Mesendoderm (in vitro differentiated cells): ENCODE measurements at regions not wholly inside any gene's neighbourhood (a gene's known extent, or its start where the extent isn't known, plus 50 kb on each side); places are given as distances from the start of the nearest gene placed in this dataset.

ENCODE experiments used
- DNase-seq: peaks from one replicate; pipeline ENCODE4 v3.0.0; 2013
- H2AK5ac ChIP-seq: 2 replicates; pipeline ENCODE4 v1.6.1; 2013; ENCODE audit warnings: low read length, inconsistent platforms
- H2BK120ac ChIP-seq: 2 replicates; pipeline ENCODE4 v1.6.1; 2013; ENCODE audit warnings: low read depth, mild to moderate bottlenecking, low read length, moderate library complexity, mixed read lengths
- H2BK15ac ChIP-seq: replicated peaks from 2 replicates; pipeline ENCODE4 v1.6.1; 2013; ENCODE audit warnings: low read depth, mild to moderate bottlenecking, moderate library complexity
- H2BK5ac ChIP-seq: 2 replicates; pipeline ENCODE4 v1.6.1; 2013; ENCODE audit warnings: low read length, inconsistent platforms
- H3K18ac ChIP-seq: 2 replicates; pipeline ENCODE4 v1.6.1; 2013; ENCODE audit warnings: mild to moderate bottlenecking, low read length, mixed read lengths
- H3K23ac ChIP-seq: one replicate; pipeline ENCODE4 v1.6.1; 2013; ENCODE audit warnings: low read length
- H3K27ac ChIP-seq: 2 replicates; pipeline ENCODE4 v1.5.1; 2013; ENCODE audit warnings: low read depth, mild to moderate bottlenecking, inconsistent platforms, low read length, moderate library complexity
- H3K27me3 ChIP-seq: 2 replicates; pipeline ENCODE4 v1.6.1; 2013; ENCODE audit warnings: low read length, control low read depth, mild to moderate bottlenecking, inconsistent platforms; ENCODE audit not compliant: insufficient read depth, poor library complexity
- H3K36me3 ChIP-seq: 2 replicates; pipeline ENCODE4 v1.6.1; 2013; ENCODE audit warnings: low read length, inconsistent platforms; ENCODE audit not compliant: control insufficient read depth, insufficient read depth
- H3K4ac ChIP-seq: one replicate; pipeline ENCODE4 v1.6.1; 2013; ENCODE audit warnings: low read depth, mild to moderate bottlenecking, low read length, moderate library complexity
- H3K4me1 ChIP-seq: 2 replicates; pipeline ENCODE4 v1.6.1; 2013; ENCODE audit warnings: low read depth, low read length, inconsistent platforms; ENCODE audit not compliant: control insufficient read depth
- H3K4me2 ChIP-seq: 2 replicates; pipeline ENCODE4 v1.6.1; 2013; ENCODE audit warnings: low read length
- H3K4me3 ChIP-seq: 2 replicates; pipeline ENCODE4 v1.5.1; 2013; ENCODE audit warnings: mild to moderate bottlenecking, low read length
- H3K56ac ChIP-seq: one replicate; pipeline ENCODE4 v1.6.1; 2013; ENCODE audit warnings: low read length
- H3K79me1 ChIP-seq: 2 replicates; pipeline ENCODE4 v1.6.1; 2013; ENCODE audit warnings: low read length, inconsistent platforms
- H3K79me2 ChIP-seq: 2 replicates; pipeline ENCODE4 v1.6.1; 2013; ENCODE audit warnings: mild to moderate bottlenecking, low read length; ENCODE audit not compliant: control insufficient read depth, insufficient read depth
- H3K9ac ChIP-seq: 2 replicates; pipeline ENCODE4 v1.6.1; 2013; ENCODE audit warnings: low read length, inconsistent platforms
- H4K5ac ChIP-seq: one replicate; pipeline ENCODE4 v1.6.1; 2013; ENCODE audit warnings: low read length
- H4K8ac ChIP-seq: one replicate; pipeline ENCODE4 v1.6.1; 2013; ENCODE audit warnings: low read depth, mild to moderate bottlenecking, control low read depth, low read length, moderate library complexity
- WGBS: extraction: QIAGEN DNeasy Blood & Tissue Kit; methylation state at CpG from one replicate; pipeline ENCODE4 v1.1.7; 2013; ENCODE audit warnings: low lambda C conversion rate, missing lambda C conversion rate; ENCODE audit not compliant: insufficient coverage; ENCODE audit errors: extremely low coverage; 5-methylcytosine and 5-hydroxymethylcytosine counted together

DNA sequence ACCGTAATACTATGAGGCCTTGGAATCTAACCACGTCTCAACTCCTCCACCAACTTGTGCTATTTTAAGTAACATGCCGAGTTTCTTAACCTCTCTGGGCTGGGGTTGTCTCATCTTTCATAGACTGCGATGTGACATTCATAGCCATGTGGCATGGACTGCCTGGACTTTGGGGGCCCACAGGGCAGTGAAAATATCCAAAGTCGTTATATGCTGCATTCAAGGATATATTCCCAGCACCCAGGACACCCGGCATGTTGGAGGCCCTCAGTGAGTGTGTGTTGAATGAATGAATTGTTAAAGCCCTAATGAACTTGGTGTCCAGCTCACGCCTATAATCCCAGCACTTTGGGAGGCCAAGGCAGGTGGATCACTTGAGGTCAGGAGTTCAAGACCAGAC is 203.1 kb downstream of the CBLN1 start:
- no peak overlapping the region for H4K8ac ChIP-seq
- no peak overlapping the region for H2BK5ac ChIP-seq
- no peaks in the 10 kb centered on the region for H3K79me1 ChIP-seq
- H3K4me3 ChIP-seq, result no peak overlapping the region
- H3K27me3 ChIP-seq, result no peaks in the 10 kb centered on the region
- no peaks in the 10 kb centered on the region for H3K36me3 ChIP-seq
- H3K9ac ChIP-seq, result no peak overlapping the region
- H3K56ac ChIP-seq, result no peak overlapping the region
- H3K4me2 ChIP-seq, result no peak overlapping the region
- no peak overlapping the region for H3K18ac ChIP-seq
- no peak overlapping the region for H2AK5ac ChIP-seq
- no peak overlapping the region for H3K27ac ChIP-seq
- no peak overlapping the region for H3K23ac ChIP-seq
- no peaks in the 10 kb centered on the region for H3K4me1 ChIP-seq
- no peak overlapping the region for H2BK15ac ChIP-seq
- DNase-seq, result no peak
- H3K79me2 ChIP-seq, result no peaks in the 10 kb centered on the region
- no CpG with 5 or more reads among the region's 7 CpGs for WGBS
- no peak overlapping the region for H4K5ac ChIP-seq
- H3K4ac ChIP-seq, result no peak overlapping the region
- no peak overlapping the region for H2BK120ac ChIP-seq

DNA sequence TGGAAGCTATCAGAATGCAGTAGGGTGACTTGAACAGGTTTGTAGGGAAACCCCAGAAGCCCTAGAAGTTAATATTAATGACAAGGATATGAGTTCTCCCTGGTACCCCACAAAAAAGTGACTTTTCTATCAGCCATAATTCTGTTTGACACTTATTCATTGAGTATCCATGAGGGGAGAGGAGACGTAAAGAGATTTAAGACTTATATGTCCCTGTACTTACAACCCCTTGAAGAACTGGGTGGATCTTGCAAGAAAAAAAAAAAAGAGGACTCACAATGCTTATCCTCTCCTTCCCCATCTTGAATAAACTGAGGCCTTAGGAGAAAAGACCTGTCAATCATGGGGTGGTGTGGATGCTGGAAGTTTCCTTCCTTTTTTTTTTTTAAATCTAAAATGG is 203.5 kb downstream of the CBLN1 start:
- no peak for DNase-seq
- no peak overlapping the region for H4K5ac ChIP-seq
- H3K79me1 ChIP-seq, result no peaks in the 10 kb centered on the region
- H3K4ac ChIP-seq, result no peak overlapping the region
- no peak overlapping the region for H3K9ac ChIP-seq
- no peak overlapping the region for H2BK15ac ChIP-seq
- WGBS, result no CpG with 5 or more reads among the region's 1 CpG
- no peak overlapping the region for H3K4me2 ChIP-seq
- H2BK120ac ChIP-seq, result no peak overlapping the region
- no peak overlapping the region for H2BK5ac ChIP-seq
- no peak overlapping the region for H4K8ac ChIP-seq
- no peak overlapping the region for H3K23ac ChIP-seq
- H3K4me1 ChIP-seq, result no peaks in the 10 kb centered on the region
- no peaks in the 10 kb centered on the region for H3K79me2 ChIP-seq
- H2AK5ac ChIP-seq, result no peak overlapping the region
- no peak overlapping the region for H3K27ac ChIP-seq
- no peak overlapping the region for H3K4me3 ChIP-seq
- H3K18ac ChIP-seq, result no peak overlapping the region
- H3K36me3 ChIP-seq, result no peaks in the 10 kb centered on the region
- no peak overlapping the region for H3K56ac ChIP-seq
- no peaks in the 10 kb centered on the region for H3K27me3 ChIP-seq

DNA sequence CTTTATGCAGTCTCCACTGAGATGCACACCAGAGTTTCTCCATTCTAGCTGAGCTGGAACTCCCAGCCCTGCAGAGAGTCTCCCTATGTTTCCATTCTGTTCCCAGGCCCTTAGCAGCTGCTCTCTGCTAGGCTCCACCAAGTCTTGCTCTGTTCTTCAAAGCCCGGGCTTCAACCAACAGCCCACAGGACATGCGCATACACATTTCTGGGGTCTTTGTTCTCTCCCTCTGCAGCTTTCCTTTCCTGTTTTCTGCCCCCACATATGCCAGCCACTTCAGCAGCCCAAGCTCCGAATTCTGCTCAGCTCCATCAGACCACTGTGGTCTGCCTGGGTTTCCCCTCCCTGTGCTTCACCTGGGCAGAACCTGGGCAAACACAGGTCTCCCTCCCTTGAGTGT is 205.9 kb downstream of the CBLN1 start:
- no peaks in the 10 kb centered on the region for H3K4me1 ChIP-seq
- no peak overlapping the region for H3K4me3 ChIP-seq
- no peak overlapping the region for H3K4ac ChIP-seq
- H3K79me1 ChIP-seq, result no peaks in the 10 kb centered on the region
- no peak overlapping the region for H4K5ac ChIP-seq
- H3K18ac ChIP-seq, result no peak overlapping the region
- no peaks in the 10 kb centered on the region for H3K27me3 ChIP-seq
- no peak overlapping the region for H2AK5ac ChIP-seq
- H3K36me3 ChIP-seq, result no peaks in the 10 kb centered on the region
- H3K4me2 ChIP-seq, result no peak overlapping the region
- H2BK15ac ChIP-seq, result no peak overlapping the region
- H2BK5ac ChIP-seq, result no peak overlapping the region
- H3K56ac ChIP-seq, result no peak overlapping the region
- H2BK120ac ChIP-seq, result no peak overlapping the region
- no peak overlapping the region for H3K23ac ChIP-seq
- H3K9ac ChIP-seq, result no peak overlapping the region
- no peak overlapping the region for H4K8ac ChIP-seq
- no peaks in the 10 kb centered on the region for H3K79me2 ChIP-seq
- no peak overlapping the region for H3K27ac ChIP-seq
- DNase-seq, result no peak
- WGBS, result no CpG with 5 or more reads among the region's 3 CpGs

DNA sequence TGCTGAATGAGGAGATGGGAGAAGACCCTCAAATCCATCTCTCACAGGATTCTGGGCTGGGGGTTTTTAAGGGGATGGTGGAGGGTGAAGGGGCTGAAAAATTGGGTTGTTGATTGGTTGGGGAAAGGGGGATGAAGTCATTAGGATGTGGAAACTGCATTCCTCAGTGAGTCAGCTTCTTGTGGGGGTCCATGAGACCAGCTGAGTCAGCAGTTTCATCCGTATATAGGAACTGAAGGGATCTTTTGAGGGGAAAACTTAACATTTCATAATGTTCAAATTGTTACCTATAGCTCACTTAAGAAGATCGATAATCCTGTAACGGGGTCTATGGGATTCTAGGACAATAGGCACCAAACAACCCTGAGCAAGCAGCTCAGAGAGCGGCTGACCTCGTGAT is 213.4 kb downstream of the CBLN1 start:
- no peak for DNase-seq
- no peaks in the 10 kb centered on the region for H3K36me3 ChIP-seq
- H3K23ac ChIP-seq, result no peak overlapping the region
- H3K4ac ChIP-seq, result no peak overlapping the region
- H3K4me2 ChIP-seq, result no peak overlapping the region
- H3K27me3 ChIP-seq, result no peaks in the 10 kb centered on the region
- H3K9ac ChIP-seq, result no peak overlapping the region
- no peak overlapping the region for H3K18ac ChIP-seq
- no CpG with 5 or more reads among the region's 5 CpGs for WGBS
- H3K27ac ChIP-seq, result no peak overlapping the region
- H2BK5ac ChIP-seq, result no peak overlapping the region
- H2AK5ac ChIP-seq, result no peak overlapping the region
- no peaks in the 10 kb centered on the region for H3K79me1 ChIP-seq
- H3K4me3 ChIP-seq, result no peak overlapping the region
- no peaks in the 10 kb centered on the region for H3K4me1 ChIP-seq
- H4K5ac ChIP-seq, result no peak overlapping the region
- H3K56ac ChIP-seq, result no peak overlapping the region
- H3K79me2 ChIP-seq, result no peaks in the 10 kb centered on the region
- H2BK120ac ChIP-seq, result no peak overlapping the region
- H2BK15ac ChIP-seq, result no peak overlapping the region
- no peak overlapping the region for H4K8ac ChIP-seq

DNA sequence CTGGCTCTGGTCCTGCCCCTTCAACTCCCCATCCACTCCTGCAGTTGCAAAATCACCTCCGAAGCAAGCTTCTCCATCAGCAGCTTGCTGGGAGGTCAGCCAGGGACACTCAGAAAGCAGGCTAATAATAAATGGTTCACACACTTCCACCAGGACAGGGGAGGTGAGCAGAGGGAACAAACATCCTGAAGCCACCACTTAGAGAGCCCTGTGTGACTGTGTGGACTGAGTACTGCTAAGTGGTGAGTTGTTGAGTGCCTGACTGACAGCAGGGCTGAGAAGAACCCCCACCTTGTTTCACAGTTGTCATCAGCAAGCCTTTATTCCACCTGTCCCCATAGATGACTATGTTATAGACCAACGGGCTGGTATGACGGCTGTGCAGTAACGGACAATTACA is 213.9 kb downstream of the CBLN1 start:
- no peak overlapping the region for H3K27ac ChIP-seq
- no peak overlapping the region for H3K4me2 ChIP-seq
- H4K8ac ChIP-seq, result no peak overlapping the region
- no peaks in the 10 kb centered on the region for H3K79me2 ChIP-seq
- H2BK120ac ChIP-seq, result no peak overlapping the region
- no peaks in the 10 kb centered on the region for H3K36me3 ChIP-seq
- H2AK5ac ChIP-seq, result no peak overlapping the region
- H3K27me3 ChIP-seq, result no peaks in the 10 kb centered on the region
- no peak overlapping the region for H2BK15ac ChIP-seq
- no peak overlapping the region for H3K9ac ChIP-seq
- H2BK5ac ChIP-seq, result no peak overlapping the region
- no peaks in the 10 kb centered on the region for H3K79me1 ChIP-seq
- no peak overlapping the region for H3K4ac ChIP-seq
- no peak overlapping the region for H4K5ac ChIP-seq
- no CpG with 5 or more reads among the region's 4 CpGs for WGBS
- H3K4me3 ChIP-seq, result no peak overlapping the region
- H3K18ac ChIP-seq, result no peak overlapping the region
- no peak for DNase-seq
- no peak overlapping the region for H3K23ac ChIP-seq
- H3K4me1 ChIP-seq, result no peaks in the 10 kb centered on the region
- H3K56ac ChIP-seq, result no peak overlapping the region

DNA sequence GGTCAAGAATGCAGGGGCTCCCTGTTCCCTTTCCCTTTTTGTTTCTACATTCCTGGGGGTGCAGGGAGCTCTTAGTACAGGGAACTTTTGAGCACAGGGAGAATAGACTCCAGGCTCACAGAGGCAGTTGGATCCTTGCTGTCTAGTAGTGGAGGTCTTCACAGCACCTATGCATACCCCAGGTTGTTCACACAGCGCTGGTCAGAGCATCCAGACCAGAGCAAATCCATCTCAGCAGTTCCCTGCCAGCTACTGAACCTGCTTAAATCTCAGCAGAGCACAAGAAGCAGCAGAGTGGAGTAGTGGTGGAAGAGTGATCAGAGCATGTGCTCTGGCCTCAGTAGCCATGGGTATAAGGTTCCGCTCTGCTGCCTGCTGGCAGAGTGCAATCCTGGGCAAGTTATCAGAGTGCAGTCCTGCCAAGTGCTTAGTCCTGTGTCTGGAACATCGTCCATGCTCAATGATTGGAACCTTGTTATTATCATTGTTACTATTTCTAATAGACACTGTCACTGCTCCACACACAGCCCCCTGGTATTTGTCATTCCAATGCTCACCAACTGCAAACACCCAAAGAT is 220.4 kb downstream of the CBLN1 start:
- no peak overlapping the region for H3K4ac ChIP-seq
- H2BK15ac ChIP-seq, result no peak overlapping the region
- no peak overlapping the region for H3K27ac ChIP-seq
- H3K18ac ChIP-seq, result no peak overlapping the region
- no peaks in the 10 kb centered on the region for H3K79me1 ChIP-seq
- H3K4me3 ChIP-seq, result no peak overlapping the region
- no peak overlapping the region for H2AK5ac ChIP-seq
- H3K4me1 ChIP-seq, result no peaks in the 10 kb centered on the region
- H3K23ac ChIP-seq, result no peak overlapping the region
- no peaks in the 10 kb centered on the region for H3K27me3 ChIP-seq
- H4K8ac ChIP-seq, result no peak overlapping the region
- H3K79me2 ChIP-seq, result no peaks in the 10 kb centered on the region
- H3K36me3 ChIP-seq, result no peaks in the 10 kb centered on the region
- no peak overlapping the region for H2BK5ac ChIP-seq
- H2BK120ac ChIP-seq, result no peak overlapping the region
- no peak overlapping the region for H3K4me2 ChIP-seq
- no peak overlapping the region for H3K9ac ChIP-seq
- no peak overlapping the region for H4K5ac ChIP-seq
- no CpG with 5 or more reads among the region's 3 CpGs for WGBS
- H3K56ac ChIP-seq, result no peak overlapping the region
- DNase-seq, result no peak
